HepG2 (cell line): ENCODE measurements at regions not wholly inside any gene's neighbourhood (a gene's known extent, or its start where the extent isn't known, plus 50 kb on each side); places are given as distances from the start of the nearest gene placed in this dataset.

Experiments used
- CTCF ChIP-seq: sonication (generic); formaldehyde crosslinking; IDR thresholded peaks from 2 replicates; pipeline ENCODE4 v1.5.0; 2020; ENCODE audit warnings: mild to moderate bottlenecking, missing genetic modification reagents, moderate library complexity
- JUND ChIP-seq: sonication (generic); formaldehyde crosslinking; IDR thresholded peaks from 2 replicates; pipeline ENCODE4 v1.8.0; 2022; ENCODE audit warnings: mild to moderate bottlenecking, missing genetic modification reagents
- NR2C2 ChIP-seq: sonication (generic); formaldehyde crosslinking; IDR thresholded peaks from 2 replicates; pipeline ENCODE4 v1.4.0; 2020; ENCODE audit warnings: missing genetic modification reagents, mild to moderate bottlenecking, moderate library complexity, borderline replicate concordance
- PAWR ChIP-seq: sonication (generic); formaldehyde crosslinking; IDR thresholded peaks from 2 replicates; pipeline ENCODE4 v1.4.0; 2020; ENCODE audit warnings: missing genetic modification reagents, mild to moderate bottlenecking, borderline replicate concordance
- SIN3A ChIP-seq: IDR thresholded peaks from 2 replicates; pipeline ENCODE4 v1.6.1; 2011; ENCODE audit warnings: low read depth, mild to moderate bottlenecking, control low read depth, low read length, borderline replicate concordance
- ZNF263 ChIP-seq: sonication (generic); formaldehyde crosslinking; IDR thresholded peaks from 2 replicates; pipeline ENCODE4 v1.4.0; 2020; ENCODE audit warnings: missing genetic modification reagents
- ZNF280B ChIP-seq: sonication (generic); formaldehyde crosslinking; IDR thresholded peaks from 2 replicates; pipeline ENCODE4 v1.5.0; 2020; ENCODE audit warnings: missing genetic modification reagents, mild to moderate bottlenecking, borderline replicate concordance

GRCh38 chr1:83515578-83516154 is 483.3 kb downstream of the TTLL7 start:
- TF ChIP-seq ZNF263 (CRISPR knock-in tag) (no peak), ZNF280B (no peak), JUND (CRISPR knock-in tag) (no peak), SIN3A (no peak), NR2C2 (CRISPR knock-in tag) (no peak), PAWR (no peak), CTCF (CRISPR knock-in tag) (no peak)
